Neuronal stem cell (in vitro differentiated cells): ENCODE measurements at regions not wholly inside any gene's neighbourhood (a gene's known extent, or its start where the extent isn't known, plus 50 kb on each side); places are given as distances from the start of the nearest gene placed in this dataset.

Experiments
- DNase-seq: peaks from one replicate; pipeline ENCODE4 v3.0.0-alpha.2; 2013; ENCODE audit warnings: low spot score
- H2AFZ ChIP-seq: one replicate; pipeline ENCODE4 v1.6.1; 2013; ENCODE audit warnings: mild to moderate bottlenecking, low read length, inconsistent platforms
- H2AK5ac ChIP-seq: 2 replicates; pipeline ENCODE4 v1.6.1; 2013; ENCODE audit warnings: low read depth, mild to moderate bottlenecking, inconsistent platforms, low read length, moderate library complexity, mixed read lengths
- H2BK120ac ChIP-seq: 2 replicates; pipeline ENCODE4 v1.6.1; 2013; ENCODE audit warnings: low read depth, mild to moderate bottlenecking, inconsistent platforms, low read length, moderate library complexity, mixed read lengths
- H2BK12ac ChIP-seq: one replicate; pipeline ENCODE4 v1.6.1; 2013; ENCODE audit warnings: low read length, inconsistent platforms
- H2BK15ac ChIP-seq: 2 replicates; pipeline ENCODE4 v1.6.1; 2013; ENCODE audit warnings: mild to moderate bottlenecking, low read length, inconsistent platforms, mixed read lengths
- H2BK5ac ChIP-seq: one replicate; pipeline ENCODE4 v1.6.1; 2013; ENCODE audit warnings: inconsistent platforms, mild to moderate bottlenecking, low read length, moderate library complexity
- H3K14ac ChIP-seq: one replicate; pipeline ENCODE4 v1.6.1; 2013; ENCODE audit warnings: low read length, inconsistent platforms
- H3K18ac ChIP-seq: 2 replicates; pipeline ENCODE4 v1.6.1; 2013; ENCODE audit warnings: low read length, inconsistent platforms
- H3K23ac ChIP-seq: 2 replicates; pipeline ENCODE4 v1.6.1; 2013; ENCODE audit warnings: low read depth, mild to moderate bottlenecking, mixed read lengths, low read length, inconsistent platforms; ENCODE audit not compliant: poor library complexity
- H3K27ac ChIP-seq: replicated peaks from 3 replicates; pipeline ENCODE4 v1.5.1; 2013; ENCODE audit warnings: low read length, inconsistent platforms
- H3K27me3 ChIP-seq, 3 experiments: 2 replicates each; pipeline ENCODE4 v1.6.1; 2013; ENCODE audit warnings: low read length in 3 of 3, mild to moderate bottlenecking in 2 of 3, inconsistent platforms in 1 of 3, low read depth in 1 of 3, mixed read lengths in 1 of 3, moderate library complexity in 1 of 3; ENCODE audit not compliant: control insufficient read depth in 3 of 3, insufficient read depth in 3 of 3
- H3K36me3 ChIP-seq, 2 donors: replicated peaks in 1 of 2; 2 replicates each; pipeline ENCODE4 v1.6.1; 2013; ENCODE audit warnings: low read length in 2 of 2; ENCODE audit not compliant: control insufficient read depth in 2 of 2, insufficient read depth in 2 of 2
- H3K4ac ChIP-seq: 2 replicates; pipeline ENCODE4 v1.6.1; 2013; ENCODE audit warnings: inconsistent platforms, mild to moderate bottlenecking, low read length, moderate library complexity
- H3K4me1 ChIP-seq, 2 donors: 1 replicate in 1 of 2; 2 replicates in 1 of 2; pipeline ENCODE4 v1.6.1; 2013; ENCODE audit warnings: low read length in 2 of 2, low read depth in 1 of 2; ENCODE audit not compliant: control insufficient read depth in 2 of 2, insufficient read depth in 1 of 2
- H3K4me2 ChIP-seq: one replicate; pipeline ENCODE4 v1.6.1; 2013; ENCODE audit warnings: mild to moderate bottlenecking, low read length, inconsistent platforms; ENCODE audit not compliant: insufficient read depth, poor library complexity, severe bottlenecking
- H3K4me3 ChIP-seq, 2 donors: 2 replicates each; pipeline ENCODE4 v1.5.1; 2013; ENCODE audit warnings: low read length in 2 of 2, mild to moderate bottlenecking in 2 of 2, inconsistent platforms in 1 of 2, moderate library complexity in 1 of 2
- H3K79me1 ChIP-seq: one replicate; pipeline ENCODE4 v1.6.1; 2013; ENCODE audit warnings: low read depth, mild to moderate bottlenecking, inconsistent platforms, low read length, moderate library complexity
- H3K9ac ChIP-seq: one replicate; pipeline ENCODE4 v1.6.1; 2013; ENCODE audit warnings: mild to moderate bottlenecking, low read depth, low read length, inconsistent platforms; ENCODE audit not compliant: poor library complexity
- H3K9me3 ChIP-seq, 2 donors: replicated peaks in 1 of 2; 2 replicates each; pipeline versions ENCODE3 to v1.6.1; 2013; ENCODE audit warnings: low read length in 2 of 2, mild to moderate bottlenecking in 2 of 2, inconsistent platforms in 1 of 2, low read depth in 1 of 2, mixed read lengths in 1 of 2, moderate library complexity in 1 of 2; ENCODE audit not compliant: control insufficient read depth in 2 of 2, insufficient read depth in 1 of 2
- H4K8ac ChIP-seq: one replicate; pipeline ENCODE4 v1.6.1; 2013; ENCODE audit warnings: low read depth, mild to moderate bottlenecking, inconsistent platforms, low read length, moderate library complexity
- H4K91ac ChIP-seq: one replicate; pipeline ENCODE4 v1.6.1; 2013; ENCODE audit warnings: low read length, low read depth, mild to moderate bottlenecking, inconsistent platforms; ENCODE audit not compliant: poor library complexity
- WGBS, 2 donors: extraction: QIAGEN DNeasy Blood & Tissue Kit; methylation state at CpG; one replicate each; pipeline ENCODE4 v1.1.7; 2013; ENCODE audit warnings: missing lambda C conversion rate in 2 of 2, mixed read lengths in 1 of 2; ENCODE audit not compliant: insufficient read length in 2 of 2, insufficient replicate concordance in 1 of 2; ENCODE audit errors: extremely low coverage in 2 of 2; 5-methylcytosine and 5-hydroxymethylcytosine counted together

GRCh38 chr3:176776622-176777175 is 420.6 kb downstream of the TBL1XR1 start:
- Histone ChIP-seq H2AK5ac (no peak overlapping the region), H3K4me1 (peaks cover 0 to 1% of the 10 kb centered on the region in 2 donors), H2BK5ac (no peak overlapping the region), H2BK15ac (no peak overlapping the region), H3K9ac (no peak overlapping the region), H2BK120ac (no peak overlapping the region), H3K18ac (no peak overlapping the region), H4K91ac (no peak overlapping the region), H3K36me3 (no peaks in the 10 kb centered on the region), H3K27me3 (no peaks in the 10 kb centered on the region), H3K4me2 (no peak overlapping the region), H3K4ac (no peak overlapping the region), H3K23ac (no peak overlapping the region), H3K9me3 (no peaks in the 10 kb centered on the region), H4K8ac (no peak overlapping the region), H3K27ac (no peak overlapping the region), H3K4me3 (no peak overlapping the region), H2AFZ (no peak overlapping the region), H3K79me1 (no peaks in the 10 kb centered on the region), H2BK12ac (no peak overlapping the region), H3K14ac (no peak overlapping the region)
- WGBS, 2 donors: no CpG with 5 or more reads among the region's 7 CpGs
- DNase-seq: no peak

- no peak overlapping the region for H2AK5ac ChIP-seq
- no peak overlapping the region for H2AFZ ChIP-seq
- H3K23ac ChIP-seq: no peak overlapping the region
- H3K4ac ChIP-seq: no peak overlapping the region
- no peak overlapping the region for H3K14ac ChIP-seq
- H4K91ac ChIP-seq: no peak overlapping the region
- no peak overlapping the region for H3K9ac ChIP-seq
- H2BK120ac ChIP-seq: no peak overlapping the region
- H3K4me3 ChIP-seq: no peak overlapping the region
- no peak overlapping the region for H3K27ac ChIP-seq
- no peaks in the 10 kb centered on the region for H3K79me1 ChIP-seq
- WGBS, 2 donors: no CpG with 5 or more reads among the region's 1 CpG
- H3K9me3 ChIP-seq: no peaks in the 10 kb centered on the region
- DNase-seq: no peak
- no peak overlapping the region for H3K18ac ChIP-seq
- no peak overlapping the region for H2BK5ac ChIP-seq
- H3K27me3 ChIP-seq: no peaks in the 10 kb centered on the region
- H3K4me1 ChIP-seq: no peaks in the 10 kb centered on the region
- H2BK15ac ChIP-seq: no peak overlapping the region
- H3K4me2 ChIP-seq: no peak overlapping the region
- H4K8ac ChIP-seq: no peak overlapping the region
- H2BK12ac ChIP-seq: no peak overlapping the region
- H3K36me3 ChIP-seq: no peaks in the 10 kb centered on the region
Measured at GRCh38 chr3:176769547-176770190, 427.6 kb downstream of the TBL1XR1 start.

GRCh38 chr3:176767385-176767784 is 429.9 kb downstream of the TBL1XR1 start:
- no CpG with 5 or more reads among the region's 2 CpGs for WGBS, 2 donors

GRCh38 chr3:176766862-176767261 is 430.4 kb downstream of the TBL1XR1 start:
- Histone ChIP-seq H4K91ac (no peak overlapping the region), H2AK5ac (no peak overlapping the region), H3K4me3 (no peak overlapping the region), H3K9me3 (peaks cover 0 to 4% of the 10 kb centered on the region in 2 donors), H2BK5ac (no peak overlapping the region), H3K23ac (no peak overlapping the region), H3K18ac (no peak overlapping the region), H3K4me1 (no peaks in the 10 kb centered on the region), H2BK12ac (no peak overlapping the region), H3K14ac (no peak overlapping the region), H3K27me3 (no peaks in the 10 kb centered on the region), H3K9ac (no peak overlapping the region), H3K4ac (no peak overlapping the region), H3K79me1 (no peaks in the 10 kb centered on the region), H2BK120ac (no peak overlapping the region), H3K4me2 (no peak overlapping the region), H2AFZ (no peak overlapping the region), H2BK15ac (no peak overlapping the region), H3K36me3 (no peaks in the 10 kb centered on the region), H4K8ac (no peak overlapping the region), H3K27ac (no peak overlapping the region)
- WGBS, 2 donors: no CpG with 5 or more reads among the region's 1 CpG
- DNase-seq: no peak

More at GRCh38 chr3:176767385-176767784, 429.9 kb downstream of the TBL1XR1 start:
- no peak overlapping the region for H2BK12ac ChIP-seq
- H2BK15ac ChIP-seq: no peak overlapping the region
- peaks cover 0 to 4% of the 10 kb centered on the region in 2 donors for H3K9me3 ChIP-seq
- no peak overlapping the region for H3K14ac ChIP-seq
- no peaks in the 10 kb centered on the region for H3K4me1 ChIP-seq
- no peak overlapping the region for H3K4me2 ChIP-seq
- no peak overlapping the region for H3K9ac ChIP-seq
- no peaks in the 10 kb centered on the region for H3K27me3 ChIP-seq
- no peak for DNase-seq
- H2BK5ac ChIP-seq: no peak overlapping the region
- no peak overlapping the region for H4K8ac ChIP-seq
- no peaks in the 10 kb centered on the region for H3K36me3 ChIP-seq
- H2AFZ ChIP-seq: no peak overlapping the region
- H3K27ac ChIP-seq: no peak overlapping the region
- no peak overlapping the region for H2BK120ac ChIP-seq
- no peak overlapping the region for H3K18ac ChIP-seq
- H3K4me3 ChIP-seq: no peak overlapping the region
- no peak overlapping the region for H2AK5ac ChIP-seq
- H4K91ac ChIP-seq: no peak overlapping the region
- H3K23ac ChIP-seq: no peak overlapping the region
- H3K4ac ChIP-seq: no peak overlapping the region
- H3K79me1 ChIP-seq: no peaks in the 10 kb centered on the region
